K562 (cell line): ENCODE measurements at regions not wholly inside any gene's neighbourhood (a gene's known extent, or its start where the extent isn't known, plus 50 kb on each side); places are given as distances from the start of the nearest gene placed in this dataset.

Source experiments
- ATAC-seq: fragments of 200-7000 bp; cut with Tn5 transposase; 3 replicates; pipeline ENCODE4 v1.9.1; 2020; ENCODE audit warnings: moderate library complexity
- BruUV-seq: library from RNA; stranded (reverse); fragments of 400-500 nt; replicated peaks from 2 replicates; lab custom pipeline; 2021; lab: Mats Ljungman, UMichigan
- CTCF ChIA-PET: fragments of 300-600 bp; formaldehyde crosslinking; extraction: SDS; loops from one replicate; lab custom pipeline; 2021; ENCODE audit warnings: low intra/inter-chr PET ratio; lab: Yijun Ruan, JAX
- POLR2A ChIA-PET: fragments of 300-600, 350-650 bp; sonication (Branson Sonifier 250); formaldehyde crosslinking; extraction: SDS; loops from one replicate; lab custom pipeline; 2021; ENCODE audit warnings: antibody characterized with exemption, inconsistent platforms; lab: Yijun Ruan, JAX
- DNase-seq, 4 experiments: peaks; one replicate each; pipeline versions ENCODE4 v3.0.0 to v3.0.0-alpha.2; 2011 to 2018; ENCODE audit warnings: low spot score in 3 of 4, mixed read lengths in 3 of 4; ENCODE audit errors: extremely low read depth in 1 of 4
- FAIRE-seq: peaks from 2 replicates; lab custom pipeline; 2011; peaks lifted over from hg19 to GRCh38; lab: Jason Lieb, UNC
- H2AFZ ChIP-seq: 2 replicates; pipeline ENCODE4 v1.6.0; 2011; ENCODE audit warnings: low read depth, low read length, control low read depth, inconsistent platforms
- H3K27ac ChIP-seq: fragments of 200-600 bp; 3 replicates; pipeline ENCODE4 v1.8.0; 2011; ENCODE audit warnings: low read depth, mild to moderate bottlenecking, control low read depth, inconsistent platforms, low read length, moderate library complexity, mixed read lengths; ENCODE audit errors: extremely low read depth
- H3K27me3 ChIP-seq, 2 experiments: fragments of 300-600 bp in 1 of 2; 2 replicates in 1 of 2; 3 replicates in 1 of 2; pipeline versions ENCODE4 v1.6.0 to v1.8.0; 2011; ENCODE audit warnings: inconsistent platforms in 2 of 2, low read length in 2 of 2, mild to moderate bottlenecking in 1 of 2, mixed read lengths in 1 of 2, moderate library complexity in 1 of 2; ENCODE audit not compliant: control insufficient read depth in 2 of 2, insufficient read depth in 2 of 2
- H3K36me3 ChIP-seq: fragments of 300-600 bp; 3 replicates; pipeline ENCODE4 v1.8.0; 2011; ENCODE audit warnings: mild to moderate bottlenecking, low read length, inconsistent platforms; ENCODE audit not compliant: control insufficient read depth, insufficient read depth
- H3K4me1 ChIP-seq, 2 experiments: fragments of 200-600 bp in 1 of 2; replicated peaks in 1 of 2; 2 replicates in 1 of 2; 3 replicates in 1 of 2; pipeline versions ENCODE4 v1.5.1 to v1.8.0; 2011; ENCODE audit warnings: inconsistent platforms in 2 of 2, low read length in 2 of 2, mild to moderate bottlenecking in 1 of 2, mixed read lengths in 1 of 2, moderate library complexity in 1 of 2; ENCODE audit not compliant: control insufficient read depth in 2 of 2, insufficient read depth in 2 of 2
- H3K4me2 ChIP-seq: 2 replicates; pipeline ENCODE4 v1.6.1; 2011; ENCODE audit warnings: low read length, control low read depth, inconsistent platforms, mixed read lengths; ENCODE audit not compliant: insufficient read depth
- H3K4me3 ChIP-seq: fragments of 200-600 bp; sonication (generic), shearing (Covaris generic); 2 replicates; pipeline ENCODE4 v1.5.1; 2016; ENCODE audit warnings: control low read depth, inconsistent platforms
- H3K79me2 ChIP-seq: fragments of 200-600 bp; 3 replicates; pipeline ENCODE4 v1.8.0; 2011; ENCODE audit warnings: low read length, inconsistent platforms; ENCODE audit not compliant: control insufficient read depth, insufficient read depth
- H3K9ac ChIP-seq, 2 experiments: 2 replicates each; pipeline versions ENCODE4 v1.6.0 to v1.6.1; 2011; ENCODE audit warnings: low read depth in 2 of 2, low read length in 2 of 2, control low read depth in 1 of 2, inconsistent platforms in 1 of 2, mild to moderate bottlenecking in 1 of 2, mixed read lengths in 1 of 2; ENCODE audit not compliant: insufficient read depth in 1 of 2
- H3K9me1 ChIP-seq: one replicate; pipeline ENCODE4 v1.6.0; 2011; ENCODE audit warnings: inconsistent platforms, mild to moderate bottlenecking, low read length, moderate library complexity; ENCODE audit not compliant: control insufficient read depth, insufficient read depth
- H3K9me3 ChIP-seq: replicated peaks from 2 replicates; pipeline ENCODE4 v1.5.1; 2011; ENCODE audit warnings: low read depth, low read length, inconsistent platforms; ENCODE audit not compliant: control insufficient read depth, insufficient read depth
- H4K20me1 ChIP-seq: replicated peaks from 2 replicates; pipeline ENCODE4 v1.6.1; 2011; ENCODE audit warnings: low read length, inconsistent platforms, mixed read lengths; ENCODE audit not compliant: control insufficient read depth, insufficient read depth
- BRD4 ChIP-seq: fragments of 200-600 bp; sonication (generic); IDR thresholded peaks from 2 replicates; pipeline ENCODE4 v1.6.1; 2017; ENCODE audit warnings: inconsistent platforms
- FOXA1 ChIP-seq: fragments of 450-650 bp; IDR thresholded peaks from 2 replicates; pipeline ENCODE4 v1.6.1; 2016; ENCODE audit warnings: mild to moderate bottlenecking, borderline replicate concordance
- SIN3A ChIP-seq, 2 experiments: fragments of 150-350 bp in 1 of 2; IDR thresholded peaks; 2 replicates each; pipeline ENCODE4 v1.6.1; 2011 to 2016; ENCODE audit warnings: borderline replicate concordance in 2 of 2, low read depth in 2 of 2, low read length in 2 of 2, mild to moderate bottlenecking in 2 of 2, moderate library complexity in 2 of 2; ENCODE audit not compliant: control insufficient read depth in 1 of 2
- SIN3B ChIP-seq: fragments of 450-650 bp; IDR thresholded peaks from 2 replicates; pipeline ENCODE4 v1.6.1; 2017; ENCODE audit warnings: low read depth, mild to moderate bottlenecking, moderate library complexity
- SMAD4 ChIP-seq: fragments of 250-450 bp; sonication (Bioruptor Pico); conservative IDR thresholded peaks from 2 replicates; pipeline ENCODE4 v1.8.0; 2021; ENCODE audit warnings: inconsistent platforms, mild to moderate bottlenecking, moderate library complexity
- TBP ChIP-seq: optimal IDR thresholded peaks from 2 replicates; pipeline ENCODE3; 2011; ENCODE audit warnings: low read depth, low read length, improper control_type of control experiment
- TSC22D4 ChIP-seq: fragments of 450-650 bp; IDR thresholded peaks from 2 replicates; pipeline ENCODE4 v1.6.1; 2016; ENCODE audit warnings: missing genetic modification characterization, missing biosample characterization, control low read depth
- ZBTB9 ChIP-seq: fragments of 450-650 bp; formaldehyde crosslinking; IDR thresholded peaks from 2 replicates; pipeline ENCODE4 v1.4.0; 2020; ENCODE audit warnings: mild to moderate bottlenecking, moderate library complexity
- ZNF431 ChIP-seq: sonication (generic); formaldehyde crosslinking; IDR thresholded peaks from 2 replicates; pipeline ENCODE4 v1.8.0; 2022; ENCODE audit warnings: mild to moderate bottlenecking, missing genetic modification reagents
- ZNF699 ChIP-seq: fragments of 250-450 bp; sonication (Bioruptor Pico); IDR thresholded peaks from 2 replicates; pipeline ENCODE4 v1.8.0; 2021; ENCODE audit warnings: mild to moderate bottlenecking, moderate library complexity; ENCODE audit not compliant: insufficient replicate concordance
- ZNF764 ChIP-seq: fragments of 250-450 bp; sonication (Bioruptor Pico); IDR thresholded peaks from 2 replicates; pipeline ENCODE4 v1.4.0; 2020; ENCODE audit warnings: low read depth, mild to moderate bottlenecking, moderate library complexity
- ZNF79 ChIP-seq: fragments of 250-450 bp; sonication (Bioruptor Pico); IDR thresholded peaks from 2 replicates; pipeline ENCODE4 v1.4.0; 2020; ENCODE audit warnings: low read depth, mild to moderate bottlenecking, moderate library complexity
- WGBS: fragments of 100-300 bp; shearing (Covaris generic); methylation state at CpG from one replicate; pipeline ENCODE4 v1.1.6; 2016; ENCODE audit warnings: low coverage, mixed read lengths; ENCODE audit not compliant: insufficient coverage; ENCODE audit errors: missing lambda C conversion rate; 5-methylcytosine and 5-hydroxymethylcytosine counted together
- in situ Hi-C: fragments of 300-500 bp; cut with MboI; formaldehyde crosslinking; loops from 4 replicates; pipeline ENCODE4 v1.15.0; 2018; ENCODE audit warnings: inconsistent platforms, mixed read lengths
- intact Hi-C: fragments of 100-400 bp; cut with micrococcal nuclease; formaldehyde crosslinking; loops from 2 replicates; pipeline ENCODE4 v1.14.2; 2022

GRCh38 chr7:52481571-52481970, 553.9 kb upstream of the POM121L12 start:
- H3K27ac ChIP-seq = no peak overlapping the region
- no peak overlapping the region for H3K4me2 ChIP-seq
- TF ChIP-seq ZNF431 (no peak), SMAD4 (CRISPR knock-in tag) (no peak), ZNF79 (CRISPR knock-in tag) (no peak), SIN3B (no peak), BRD4 (no peak), ZBTB9 (CRISPR knock-in tag) (no peak), ZNF764 (CRISPR knock-in tag) (no peak), SIN3A (IDR thresholded peaks at IDR 0.05; ENCODE audit: borderline replicate concordance in 2 of 2, control insufficient read depth in 1 of 2, low read depth in 2 of 2, low read length in 2 of 2) (no peak), FOXA1 (no peak), ZNF699 (CRISPR knock-in tag) (no peak), TSC22D4 (no peak), TBP (no peak)
- TF ChIP-seq, all 486 proteins: peak for 0
- ATAC-seq (no peak), DNase-seq (no peak), FAIRE-seq (no peak)
- no peaks in the 10 kb centered on the region for H4K20me1 ChIP-seq
- no peaks in the 10 kb centered on the region for H3K9me1 ChIP-seq
- ChIA-PET CTCF (no interaction called here), POLR2A (no interaction called here)
- H3K36me3 ChIP-seq = no peaks in the 10 kb centered on the region
- H3K9ac ChIP-seq = no peak overlapping the region
- no peaks in the 10 kb centered on the region for H3K27me3 ChIP-seq
- H3K79me2 ChIP-seq = no peaks in the 10 kb centered on the region
- in situ Hi-C loops (no loop called here), intact Hi-C loops (no loop called here)
- 0 out of 2 replicates have a peak, but pooled peaks cover 2% of the 10 kb centered on the region for H3K9me3 ChIP-seq
- no peak overlapping the region for H2AFZ ChIP-seq
- no peaks in the 10 kb centered on the region for H3K4me1 ChIP-seq
- 0% methylated on average over 2 of the region's 2 CpGs for WGBS
- BruUV-seq = no TSS peak
- H3K4me3 ChIP-seq = no peak overlapping the region
